ENCODE measurements at regions not wholly inside any gene's neighbourhood (a gene's known extent, or its start where the extent isn't known, plus 50 kb on each side); places are given as distances from the start of the nearest gene placed in this dataset.

DNA sequence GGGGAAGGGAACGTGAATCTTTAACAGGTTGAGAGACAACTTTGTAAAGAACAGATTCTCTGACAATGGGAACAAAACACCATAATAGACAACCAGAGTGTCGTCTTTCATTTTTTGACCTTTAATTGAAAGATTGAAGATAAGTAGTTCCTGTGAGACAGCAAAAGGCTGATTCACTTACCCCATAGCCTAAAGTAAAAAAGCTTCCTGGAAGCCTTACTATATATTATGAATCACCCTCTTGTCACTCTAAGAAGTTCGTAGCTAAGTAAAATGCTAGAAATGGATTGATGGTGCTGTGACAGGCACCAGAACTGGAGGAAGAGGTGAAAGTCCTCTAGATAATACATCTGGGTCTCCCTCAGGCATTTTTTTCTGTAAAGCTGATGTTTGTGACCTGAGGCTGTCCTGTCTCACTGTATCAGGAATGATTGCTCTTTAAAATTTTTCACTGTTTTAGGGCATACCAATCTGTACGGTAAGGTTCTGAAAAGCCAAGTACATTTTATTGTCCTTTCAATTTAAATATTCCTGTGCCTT lies 824.6 kb upstream of the SEMA6D start:
- no peak overlapping the region for H3K4me3 Mint-ChIP-seq
- no peak overlapping the region for H3K27ac Mint-ChIP-seq
- no peaks in the 10 kb centered on the region for H3K36me3 Mint-ChIP-seq (ENCODE audit: low read depth)
- H3K9me3 Mint-ChIP-seq: peaks cover 21% of the 10 kb centered on the region
- H3K27me3 Mint-ChIP-seq: no peaks in the 10 kb centered on the region
- H3K4me1 Mint-ChIP-seq (ENCODE audit: low read depth): no peaks in the 10 kb centered on the region

DNA sequence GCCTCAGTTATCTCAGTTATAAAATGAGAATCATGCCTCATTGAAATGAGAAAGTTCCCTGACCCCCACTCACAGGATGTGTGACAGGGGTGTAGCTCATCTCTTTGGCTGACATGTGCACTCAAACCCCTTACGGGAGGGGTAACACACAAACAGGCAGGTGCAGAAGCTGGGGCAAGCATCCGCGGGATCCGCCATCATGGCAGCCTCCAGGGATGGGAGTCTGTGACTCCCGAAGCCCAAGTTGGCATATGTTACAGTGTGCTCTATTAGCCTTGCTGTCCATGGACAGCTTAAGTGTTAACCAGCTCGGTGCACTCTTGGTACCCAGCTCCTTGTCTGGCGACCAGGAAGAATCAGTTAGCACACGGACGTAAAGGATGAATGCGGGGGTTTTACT lies 822.7 kb upstream of the SEMA6D start:
- Mint-ChIP-seq H3K36me3 (ENCODE audit: low read depth) (no peaks in the 10 kb centered on the region), H3K4me1 (ENCODE audit: low read depth) (no peaks in the 10 kb centered on the region)

DNA sequence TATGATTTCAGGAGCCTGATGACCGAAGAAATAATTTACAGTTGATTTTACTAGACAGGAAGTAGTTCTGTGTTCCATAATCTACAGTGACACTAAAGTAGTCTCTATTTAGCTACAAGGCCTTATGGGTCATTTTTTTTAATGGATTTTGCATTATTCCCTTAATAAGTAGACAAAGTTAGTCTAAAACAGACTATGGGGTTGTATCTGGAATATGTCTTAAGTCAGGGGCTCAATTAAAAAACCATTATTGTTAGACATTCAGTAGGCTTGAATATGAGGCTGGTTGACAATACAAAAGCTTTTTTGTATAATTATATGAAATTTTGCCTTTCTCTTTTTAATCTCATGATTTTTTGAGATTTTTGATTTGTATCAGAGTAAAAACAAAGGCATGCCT lies 820.0 kb upstream of the SEMA6D start:
- no peaks in the 10 kb centered on the region for H3K36me3 Mint-ChIP-seq (ENCODE audit: low read depth)
- H3K4me3 Mint-ChIP-seq: no peak overlapping the region
- H3K27me3 Mint-ChIP-seq: no peaks in the 10 kb centered on the region
- H3K27ac Mint-ChIP-seq: no peak overlapping the region
- no peaks in the 10 kb centered on the region for H3K4me1 Mint-ChIP-seq (ENCODE audit: low read depth)
- H3K9me3 Mint-ChIP-seq: peaks cover 22% of the 10 kb centered on the region

More for the DNA sequence above, 822.7 kb upstream of the SEMA6D start:
- no peak overlapping the region for H3K27ac Mint-ChIP-seq
- H3K27me3 Mint-ChIP-seq: no peaks in the 10 kb centered on the region
- H3K9me3 Mint-ChIP-seq: peaks cover 17% of the 10 kb centered on the region
- no peak overlapping the region for H3K4me3 Mint-ChIP-seq

DNA sequence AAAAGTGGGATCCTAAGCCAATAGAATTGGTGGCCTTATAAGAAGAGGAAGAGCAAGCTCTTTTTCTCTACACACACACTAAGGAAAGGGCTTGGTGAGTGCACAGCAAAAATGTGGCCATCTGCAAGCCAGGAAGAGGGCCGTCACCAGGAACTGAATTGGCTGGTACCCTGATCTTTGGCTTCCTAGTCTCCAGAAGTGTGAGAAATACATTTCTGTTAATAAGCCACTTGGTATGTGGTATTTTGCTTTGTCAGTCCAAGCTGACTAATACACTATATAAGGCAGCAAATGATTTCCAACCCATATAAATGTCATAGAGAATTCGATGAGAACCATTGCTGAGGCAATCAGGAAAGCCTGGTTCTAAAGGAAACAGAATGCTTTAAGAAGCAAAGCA lies 816.3 kb upstream of the SEMA6D start:
- peaks cover 9% of the 10 kb centered on the region for H3K9me3 Mint-ChIP-seq
- no peak overlapping the region for H3K27ac Mint-ChIP-seq
- no peak overlapping the region for H3K4me3 Mint-ChIP-seq
- no peaks in the 10 kb centered on the region for H3K36me3 Mint-ChIP-seq (ENCODE audit: low read depth)
- no peaks in the 10 kb centered on the region for H3K27me3 Mint-ChIP-seq
- no peaks in the 10 kb centered on the region for H3K4me1 Mint-ChIP-seq (ENCODE audit: low read depth)

DNA sequence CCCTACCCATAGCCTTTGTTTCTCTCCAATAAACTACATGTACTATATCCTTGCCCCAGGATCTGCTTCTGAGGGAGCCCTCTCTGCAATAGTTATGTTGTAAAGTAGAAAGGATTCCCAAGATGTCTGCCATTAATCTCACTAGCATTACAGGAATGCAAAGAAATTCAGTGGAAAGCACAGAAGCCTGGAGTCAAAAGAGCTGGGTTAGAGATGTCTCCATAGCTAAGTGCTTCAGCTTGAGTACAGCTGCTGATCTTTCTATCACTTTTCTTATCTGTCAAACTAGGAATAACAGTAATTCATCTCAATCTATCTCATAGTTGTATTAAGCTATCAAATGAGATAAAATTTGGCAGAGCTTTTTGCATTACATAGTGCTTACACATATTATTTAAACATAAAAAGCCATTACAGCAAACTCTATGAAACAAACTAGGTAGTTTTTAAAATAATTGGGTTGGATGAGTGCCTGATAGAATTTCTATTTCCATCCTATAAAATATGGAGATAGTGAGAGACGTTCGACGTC lies 799.5 kb upstream of the SEMA6D start:
- Mint-ChIP-seq H3K27me3 (no peaks in the 10 kb centered on the region), H3K36me3 (ENCODE audit: low read depth) (no peaks in the 10 kb centered on the region), H3K4me1 (ENCODE audit: low read depth) (no peaks in the 10 kb centered on the region), H3K4me3 (no peak overlapping the region), H3K9me3 (peaks cover 3% of the 10 kb centered on the region), H3K27ac (no peak overlapping the region)

DNA sequence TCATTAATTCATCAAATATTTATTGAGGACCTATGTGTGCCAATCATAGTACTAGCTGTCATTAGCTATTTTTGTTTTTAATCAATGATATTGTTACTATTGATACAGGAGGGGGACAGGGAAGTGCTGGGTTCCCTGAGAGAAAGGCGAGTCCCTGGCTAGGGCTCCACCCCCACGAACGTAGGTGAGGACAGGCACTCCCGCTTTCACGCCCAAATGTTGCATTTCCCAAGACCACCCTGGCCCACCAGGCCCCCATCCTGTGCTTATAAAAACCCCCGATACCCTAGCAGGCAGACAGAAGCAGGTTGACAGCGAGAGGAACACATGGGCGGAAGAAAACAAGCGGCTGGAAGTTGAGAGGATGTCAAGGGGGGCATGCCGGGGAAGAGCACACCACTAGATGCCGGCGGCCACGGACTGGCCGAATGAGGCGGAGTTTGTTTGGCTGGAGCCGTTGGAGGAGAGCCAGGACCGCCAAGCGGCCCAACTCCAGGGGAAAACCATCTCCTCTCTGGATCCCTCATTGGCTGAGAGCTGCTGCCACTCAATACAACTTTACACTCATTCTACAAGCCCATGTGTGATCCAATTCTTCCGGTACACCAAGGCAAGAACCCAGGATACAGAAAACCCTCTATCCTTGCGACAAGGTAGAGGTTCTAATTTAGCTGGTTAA lies 798.7 kb upstream of the SEMA6D start:
- Mint-ChIP-seq H3K36me3 (ENCODE audit: low read depth) (no peaks in the 10 kb centered on the region), H3K27ac (no peak overlapping the region), H3K27me3 (no peaks in the 10 kb centered on the region), H3K9me3 (peaks cover 9% of the 10 kb centered on the region), H3K4me3 (no peak overlapping the region), H3K4me1 (ENCODE audit: low read depth) (no peaks in the 10 kb centered on the region)

DNA sequence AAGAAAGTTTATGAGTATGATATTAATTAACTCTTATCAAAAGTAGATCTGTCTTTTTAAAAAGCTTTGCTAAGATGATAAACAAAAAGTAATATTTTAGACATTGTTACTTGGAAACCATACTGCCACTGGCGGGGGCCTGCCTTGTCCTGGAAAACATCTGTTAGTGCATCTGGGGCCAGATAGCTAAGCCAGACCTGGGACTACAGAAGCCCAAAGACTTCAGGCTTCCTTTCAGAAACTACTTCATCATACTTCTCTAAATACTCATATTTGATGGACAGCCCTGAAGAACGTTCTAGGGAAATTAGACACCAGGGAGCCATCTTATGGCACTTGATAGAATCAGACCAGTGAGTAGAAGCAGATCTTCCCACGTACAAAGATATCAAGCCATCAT lies 795.4 kb upstream of the SEMA6D start:
- Mint-ChIP-seq H3K36me3 (ENCODE audit: low read depth) (no peaks in the 10 kb centered on the region), H3K4me1 (ENCODE audit: low read depth) (no peaks in the 10 kb centered on the region), H3K4me3 (no peak overlapping the region), H3K9me3 (peaks cover 9% of the 10 kb centered on the region), H3K27ac (no peak overlapping the region), H3K27me3 (no peaks in the 10 kb centered on the region)

DNA sequence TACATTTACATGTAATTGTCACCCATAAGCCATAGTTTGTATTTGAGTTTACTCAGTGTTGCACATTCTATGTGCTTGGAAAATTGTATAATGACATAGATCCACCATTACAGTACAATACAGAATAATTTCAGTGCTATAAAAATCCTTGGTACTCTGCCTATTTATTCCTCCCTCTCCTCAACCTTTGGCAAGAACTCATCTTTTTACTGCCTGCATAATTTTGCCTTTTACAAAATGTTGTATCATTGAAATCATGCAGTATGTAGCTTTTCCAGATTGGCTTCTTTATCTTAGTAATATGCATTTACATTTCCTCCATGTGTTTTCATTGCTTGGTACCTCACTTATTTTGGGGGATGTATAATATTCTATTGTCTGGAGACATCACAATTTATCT lies 786.9 kb upstream of the SEMA6D start:
- H3K27ac Mint-ChIP-seq: no peak overlapping the region
- H3K4me1 Mint-ChIP-seq (ENCODE audit: low read depth): no peaks in the 10 kb centered on the region
- no peaks in the 10 kb centered on the region for H3K27me3 Mint-ChIP-seq
- no peaks in the 10 kb centered on the region for H3K36me3 Mint-ChIP-seq (ENCODE audit: low read depth)
- H3K9me3 Mint-ChIP-seq: peaks cover 10% of the 10 kb centered on the region
- H3K4me3 Mint-ChIP-seq: no peak overlapping the region

DNA sequence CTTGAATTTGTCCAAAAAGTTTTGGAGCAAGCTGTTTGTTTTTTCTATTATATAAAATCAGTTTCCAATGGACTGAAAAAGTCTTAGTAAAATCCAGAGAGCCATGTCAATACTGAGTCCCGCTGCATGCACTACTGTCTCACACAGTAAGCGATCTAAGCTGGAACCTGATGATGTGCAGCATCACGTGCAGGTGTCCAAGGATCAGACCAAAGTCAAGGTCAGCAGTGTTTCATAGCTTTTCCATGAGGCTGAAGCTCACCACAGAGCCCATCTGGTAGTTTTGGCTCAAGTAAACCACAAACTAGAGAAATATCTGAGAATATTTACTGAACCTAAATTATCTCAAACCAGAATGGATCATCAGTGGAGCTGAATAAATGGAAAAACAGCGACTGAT lies 784.0 kb upstream of the SEMA6D start:
- Mint-ChIP-seq H3K4me1 (ENCODE audit: low read depth) (no peaks in the 10 kb centered on the region), H3K27ac (no peak overlapping the region), H3K36me3 (ENCODE audit: low read depth) (no peaks in the 10 kb centered on the region), H3K27me3 (no peaks in the 10 kb centered on the region), H3K4me3 (no peak overlapping the region), H3K9me3 (peaks cover 6% of the 10 kb centered on the region)

DNA sequence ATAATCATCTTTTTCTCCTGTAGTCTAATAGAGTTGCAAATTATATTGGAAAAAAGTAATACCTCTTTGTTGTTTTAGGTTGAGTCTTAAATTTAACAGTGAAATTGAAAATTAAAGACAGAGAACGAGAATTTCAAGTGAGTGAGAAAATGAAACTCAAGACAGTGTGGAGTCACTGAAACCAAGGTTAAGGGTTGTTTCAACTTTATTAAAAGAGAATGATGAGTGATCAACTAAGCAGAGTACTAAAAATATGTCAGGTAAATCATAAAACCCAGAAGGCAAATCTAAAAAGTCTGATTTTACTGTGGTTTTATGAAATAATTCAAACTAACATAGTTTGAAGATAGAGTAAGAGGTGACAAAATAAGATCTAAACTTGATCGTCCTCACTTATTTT lies 782.5 kb upstream of the SEMA6D start:
- no peaks in the 10 kb centered on the region for H3K27me3 Mint-ChIP-seq
- peaks cover 10% of the 10 kb centered on the region for H3K9me3 Mint-ChIP-seq
- H3K4me3 Mint-ChIP-seq: no peak overlapping the region
- H3K27ac Mint-ChIP-seq: no peak overlapping the region
- no peaks in the 10 kb centered on the region for H3K4me1 Mint-ChIP-seq (ENCODE audit: low read depth)
- H3K36me3 Mint-ChIP-seq (ENCODE audit: low read depth): no peaks in the 10 kb centered on the region

DNA sequence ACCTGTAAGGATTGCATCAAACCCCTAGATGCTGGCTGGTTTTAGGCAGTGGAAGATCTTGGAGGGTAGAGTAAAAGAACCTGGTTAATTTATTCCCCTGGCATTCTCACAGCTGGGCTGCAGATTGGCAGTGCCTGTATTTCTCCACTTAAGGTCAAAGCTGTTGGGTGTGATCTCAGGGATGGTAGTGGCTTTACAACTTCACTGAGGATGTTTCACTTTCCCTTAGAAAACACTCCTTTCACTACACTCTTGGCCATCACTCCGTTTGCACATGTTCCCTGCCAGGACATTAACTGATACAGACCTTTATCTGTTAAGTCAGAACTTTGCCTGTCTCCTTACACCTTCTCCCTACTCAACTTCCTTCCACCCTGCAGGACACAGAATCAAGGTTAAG lies 779.1 kb upstream of the SEMA6D start:
- Mint-ChIP-seq H3K36me3 (ENCODE audit: low read depth) (no peaks in the 10 kb centered on the region), H3K27me3 (no peaks in the 10 kb centered on the region)

DNA sequence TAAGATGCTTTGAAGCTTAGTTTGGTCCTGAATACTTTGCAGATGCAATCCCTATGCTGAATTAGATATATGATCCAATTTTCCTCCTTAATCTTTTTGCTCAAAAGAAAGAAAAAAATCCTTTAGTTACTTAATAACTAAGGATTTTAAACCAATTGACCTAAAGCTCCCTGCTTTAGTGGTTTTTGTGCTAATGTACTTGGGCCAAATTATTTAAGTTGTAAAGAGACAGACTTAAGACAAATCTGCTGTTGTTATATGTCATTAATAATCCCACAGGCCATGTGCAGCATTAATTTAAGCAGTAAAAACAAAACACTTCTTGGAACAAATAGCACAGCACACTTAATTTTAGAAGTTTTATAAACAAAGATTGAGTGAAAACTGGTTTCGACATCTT lies 776.1 kb upstream of the SEMA6D start:
- no peak overlapping the region for H3K27ac Mint-ChIP-seq
- no peaks in the 10 kb centered on the region for H3K36me3 Mint-ChIP-seq (ENCODE audit: low read depth)
- H3K27me3 Mint-ChIP-seq: no peaks in the 10 kb centered on the region

More for the DNA sequence above, 779.1 kb upstream of the SEMA6D start:
- Mint-ChIP-seq H3K27ac (no peak overlapping the region), H3K4me1 (ENCODE audit: low read depth) (no peaks in the 10 kb centered on the region), H3K9me3 (peaks cover 7% of the 10 kb centered on the region), H3K4me3 (no peak overlapping the region)

DNA sequence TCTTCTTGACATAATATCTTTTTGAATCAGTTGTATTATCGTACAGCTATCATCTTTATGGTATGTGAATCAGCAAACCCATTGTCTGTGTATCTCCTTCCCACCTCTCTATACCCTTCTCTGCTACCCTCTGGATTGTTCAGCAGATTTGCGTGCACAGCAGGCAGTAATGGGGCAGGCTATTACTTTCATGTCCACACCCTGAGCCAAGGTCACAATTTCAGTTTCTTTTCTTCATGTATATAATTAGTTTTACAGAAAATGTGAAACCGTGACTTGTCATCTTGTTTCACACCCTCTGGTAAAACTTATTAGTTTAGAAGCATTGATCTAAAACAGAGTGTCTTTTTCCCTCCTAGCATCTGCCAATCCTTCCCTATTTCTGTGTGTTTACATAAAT lies 770.4 kb upstream of the SEMA6D start:
- no peak overlapping the region for H3K4me3 Mint-ChIP-seq
- peaks cover 14% of the 10 kb centered on the region for H3K9me3 Mint-ChIP-seq
- H3K4me1 Mint-ChIP-seq (ENCODE audit: low read depth): no peaks in the 10 kb centered on the region
- no peaks in the 10 kb centered on the region for H3K27me3 Mint-ChIP-seq
- no peaks in the 10 kb centered on the region for H3K36me3 Mint-ChIP-seq (ENCODE audit: low read depth)
- no peak overlapping the region for H3K27ac Mint-ChIP-seq

More for the DNA sequence above, 776.1 kb upstream of the SEMA6D start:
- Mint-ChIP-seq H3K4me1 (ENCODE audit: low read depth) (no peaks in the 10 kb centered on the region), H3K9me3 (peaks cover 10% of the 10 kb centered on the region), H3K4me3 (no peak overlapping the region)

DNA sequence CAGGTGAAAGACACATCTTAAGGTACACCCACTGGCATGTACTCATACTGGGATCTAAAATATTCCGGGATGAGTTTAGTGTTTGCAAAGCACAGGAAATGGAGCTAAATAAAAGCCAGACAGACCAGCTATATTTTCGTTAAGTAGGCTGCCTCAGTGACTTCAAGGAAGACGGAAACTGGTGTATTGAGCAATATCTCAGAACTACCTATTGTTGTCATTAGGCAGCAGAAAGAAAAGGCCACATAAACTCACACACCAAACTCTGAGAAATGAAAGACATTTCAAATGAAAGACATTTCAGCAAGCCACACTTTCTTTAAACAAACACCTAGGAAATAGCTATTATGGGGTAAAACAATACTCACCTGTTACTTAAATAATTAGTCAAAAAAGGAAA lies 761.7 kb upstream of the SEMA6D start:
- no peak overlapping the region for H3K27ac Mint-ChIP-seq
- no peak overlapping the region for H3K4me3 Mint-ChIP-seq

DNA sequence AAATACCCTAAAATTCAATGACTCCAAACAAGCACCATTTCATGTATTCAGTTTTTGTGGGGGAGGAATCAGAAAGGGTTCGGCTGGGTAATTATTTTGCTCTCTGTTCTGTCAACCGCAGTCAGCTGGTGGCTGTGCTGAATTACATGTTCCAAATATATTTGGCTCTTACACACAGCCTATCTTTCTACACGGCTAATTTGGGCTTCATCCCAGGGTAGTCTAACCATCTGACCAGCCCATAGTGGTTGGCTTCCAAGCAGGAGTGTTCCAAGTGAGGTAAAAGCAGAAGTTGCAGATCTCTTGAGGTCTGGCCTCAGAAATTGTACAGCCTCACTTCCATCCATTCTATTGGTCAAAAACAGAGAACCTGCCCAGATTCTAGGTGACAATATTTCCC lies 760.8 kb upstream of the SEMA6D start:
- Mint-ChIP-seq H3K4me3 (no peak overlapping the region), H3K27ac (no peak overlapping the region), H3K4me1 (ENCODE audit: low read depth) (no peaks in the 10 kb centered on the region), H3K27me3 (no peaks in the 10 kb centered on the region), H3K36me3 (ENCODE audit: low read depth) (no peaks in the 10 kb centered on the region), H3K9me3 (peaks cover 6% of the 10 kb centered on the region)

More for the DNA sequence above, 761.7 kb upstream of the SEMA6D start:
- Mint-ChIP-seq H3K27me3 (no peaks in the 10 kb centered on the region), H3K4me1 (ENCODE audit: low read depth) (no peaks in the 10 kb centered on the region), H3K9me3 (peaks cover 10% of the 10 kb centered on the region), H3K36me3 (ENCODE audit: low read depth) (no peaks in the 10 kb centered on the region)

DNA sequence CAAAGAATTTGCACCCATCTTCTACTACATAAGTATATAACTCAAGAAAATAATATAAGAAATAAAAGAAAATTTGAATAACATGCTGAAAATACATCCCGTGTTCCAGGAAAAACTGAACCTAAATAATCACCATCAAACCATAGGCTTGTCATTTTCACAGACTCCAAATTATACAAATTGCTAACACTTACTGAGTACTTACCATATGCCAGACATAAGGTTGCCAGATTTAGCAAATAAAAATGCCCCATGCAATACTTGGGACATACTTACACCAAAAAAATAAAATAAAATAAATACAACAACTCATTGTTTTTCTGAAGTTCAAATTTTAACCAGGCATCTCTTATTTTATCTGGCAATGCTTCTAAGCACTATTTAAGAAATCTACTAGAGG lies 760.4 kb upstream of the SEMA6D start:
- Mint-ChIP-seq H3K36me3 (ENCODE audit: low read depth) (no peaks in the 10 kb centered on the region), H3K4me3 (no peak overlapping the region), H3K27ac (no peak overlapping the region), H3K27me3 (no peaks in the 10 kb centered on the region), H3K9me3 (peaks cover 4% of the 10 kb centered on the region), H3K4me1 (ENCODE audit: low read depth) (no peaks in the 10 kb centered on the region)
